ENCODE measurements at regions not wholly inside any gene's neighbourhood (a gene's known extent, or its start where the extent isn't known, plus 50 kb on each side); places are given as distances from the start of the nearest gene placed in this dataset.

GRCh38 chr6:8274226-8274625 is 161.1 kb downstream of the SLC35B3 start:
- Histone ChIP-seq H3K4me1 (ENCODE audit: control insufficient read depth, low read depth, low read length) (peaks cover 23% of the 10 kb centered on the region), H3K9me3 (ENCODE audit: control insufficient read depth, low read depth, low read length) (no peaks in the 10 kb centered on the region), H3K27me3 (ENCODE audit: control insufficient read depth, insufficient read depth, low read length) (no peaks in the 10 kb centered on the region), H3K4me3 (ENCODE audit: low read length) (no peak overlapping the region), H3K36me3 (ENCODE audit: control insufficient read depth, low read depth, low read length) (no peaks in the 10 kb centered on the region), H3K9ac (ENCODE audit: low read length) (no peak overlapping the region), H3K27ac (ENCODE audit: low read length) (no peak overlapping the region)

GRCh38 chr6:8269872-8270454 is 165.4 kb downstream of the SLC35B3 start:
- Histone ChIP-seq H3K27ac (ENCODE audit: low read length) (no peak overlapping the region), H3K36me3 (ENCODE audit: control insufficient read depth, low read depth, low read length) (no peaks in the 10 kb centered on the region), H3K9me3 (ENCODE audit: control insufficient read depth, low read depth, low read length) (no peaks in the 10 kb centered on the region)

GRCh38 chr6:8269094-8269493 is 166.3 kb downstream of the SLC35B3 start:
- Histone ChIP-seq H3K4me3 (ENCODE audit: low read length) (no peak overlapping the region), H3K36me3 (ENCODE audit: control insufficient read depth, low read depth, low read length) (no peaks in the 10 kb centered on the region), H3K9me3 (ENCODE audit: control insufficient read depth, low read depth, low read length) (no peaks in the 10 kb centered on the region), H3K9ac (ENCODE audit: low read length) (no peak overlapping the region), H3K4me1 (ENCODE audit: control insufficient read depth, low read depth, low read length) (peaks cover 9% of the 10 kb centered on the region), H3K27ac (ENCODE audit: low read length) (no peak overlapping the region), H3K27me3 (ENCODE audit: control insufficient read depth, insufficient read depth, low read length) (no peaks in the 10 kb centered on the region)

More at GRCh38 chr6:8269872-8270454, 165.4 kb downstream of the SLC35B3 start:
- peaks cover 9% of the 10 kb centered on the region for H3K4me1 ChIP-seq (ENCODE audit: control insufficient read depth, low read depth, low read length)
- H3K27me3 ChIP-seq (ENCODE audit: control insufficient read depth, insufficient read depth, low read length): no peaks in the 10 kb centered on the region
- H3K9ac ChIP-seq (ENCODE audit: low read length): no peak overlapping the region
- no peak overlapping the region for H3K4me3 ChIP-seq (ENCODE audit: low read length)

- Histone ChIP-seq H3K27me3 (ENCODE audit: control insufficient read depth, insufficient read depth, low read length) (no peaks in the 10 kb centered on the region), H3K4me1 (ENCODE audit: control insufficient read depth, low read depth, low read length) (peaks cover 4% of the 10 kb centered on the region), H3K4me3 (ENCODE audit: low read length) (no peak overlapping the region), H3K27ac (ENCODE audit: low read length) (no peak overlapping the region), H3K9ac (ENCODE audit: low read length) (no peak overlapping the region), H3K9me3 (ENCODE audit: control insufficient read depth, low read depth, low read length) (no peaks in the 10 kb centered on the region), H3K36me3 (ENCODE audit: control insufficient read depth, low read depth, low read length) (no peaks in the 10 kb centered on the region)
These were observed 166.3 kb upstream of the EEF1E1 start for GRCh38 chr6:8268606-8269005.

GRCh38 chr6:8268156-8268555 is 165.8 kb upstream of the EEF1E1 start:
- H3K9ac ChIP-seq (ENCODE audit: low read length): no peak overlapping the region
- no peak overlapping the region for H3K27ac ChIP-seq (ENCODE audit: low read length)
- H3K36me3 ChIP-seq (ENCODE audit: control insufficient read depth, low read depth, low read length): no peaks in the 10 kb centered on the region
- no peaks in the 10 kb centered on the region for H3K4me1 ChIP-seq (ENCODE audit: control insufficient read depth, low read depth, low read length)
- H3K4me3 ChIP-seq (ENCODE audit: low read length): no peak overlapping the region
- H3K9me3 ChIP-seq (ENCODE audit: control insufficient read depth, low read depth, low read length): no peaks in the 10 kb centered on the region
- H3K27me3 ChIP-seq (ENCODE audit: control insufficient read depth, insufficient read depth, low read length): no peaks in the 10 kb centered on the region

- no peaks in the 10 kb centered on the region for H3K4me1 ChIP-seq (ENCODE audit: control insufficient read depth, low read depth, low read length)
- no peaks in the 10 kb centered on the region for H3K9me3 ChIP-seq (ENCODE audit: control insufficient read depth, low read depth, low read length)
- no peak overlapping the region for H3K27ac ChIP-seq (ENCODE audit: low read length)
- H3K27me3 ChIP-seq (ENCODE audit: control insufficient read depth, insufficient read depth, low read length): no peaks in the 10 kb centered on the region
- no peak overlapping the region for H3K4me3 ChIP-seq (ENCODE audit: low read length)
- H3K9ac ChIP-seq (ENCODE audit: low read length): no peak overlapping the region
- no peaks in the 10 kb centered on the region for H3K36me3 ChIP-seq (ENCODE audit: control insufficient read depth, low read depth, low read length)
These were observed 158.3 kb upstream of the EEF1E1 start for GRCh38 chr6:8260610-8261009.

GRCh38 chr6:8246403-8246802 is 144.1 kb upstream of the EEF1E1 start:
- H3K4me1 ChIP-seq (ENCODE audit: control insufficient read depth, low read depth, low read length): peaks cover 1% of the 10 kb centered on the region
- no peaks in the 10 kb centered on the region for H3K36me3 ChIP-seq (ENCODE audit: control insufficient read depth, low read depth, low read length)
- no peaks in the 10 kb centered on the region for H3K27me3 ChIP-seq (ENCODE audit: control insufficient read depth, insufficient read depth, low read length)
- H3K9ac ChIP-seq (ENCODE audit: low read length): no peak overlapping the region
- no peak overlapping the region for H3K4me3 ChIP-seq (ENCODE audit: low read length)
- no peaks in the 10 kb centered on the region for H3K9me3 ChIP-seq (ENCODE audit: control insufficient read depth, low read depth, low read length)
- H3K27ac ChIP-seq (ENCODE audit: low read length): no peak overlapping the region

- H3K36me3 ChIP-seq (ENCODE audit: control insufficient read depth, low read depth, low read length): no peaks in the 10 kb centered on the region
- H3K9ac ChIP-seq (ENCODE audit: low read length): no peak overlapping the region
- no peak overlapping the region for H3K27ac ChIP-seq (ENCODE audit: low read length)
- no peaks in the 10 kb centered on the region for H3K9me3 ChIP-seq (ENCODE audit: control insufficient read depth, low read depth, low read length)
- H3K4me3 ChIP-seq (ENCODE audit: low read length): no peak overlapping the region
- H3K27me3 ChIP-seq (ENCODE audit: control insufficient read depth, insufficient read depth, low read length): no peaks in the 10 kb centered on the region
- H3K4me1 ChIP-seq (ENCODE audit: control insufficient read depth, low read depth, low read length): peaks cover 6% of the 10 kb centered on the region
These were observed 143.4 kb upstream of the EEF1E1 start for GRCh38 chr6:8245726-8246125.

- Histone ChIP-seq H3K27me3 (ENCODE audit: control insufficient read depth, insufficient read depth, low read length) (no peaks in the 10 kb centered on the region), H3K9ac (ENCODE audit: low read length) (no peak overlapping the region), H3K9me3 (ENCODE audit: control insufficient read depth, low read depth, low read length) (no peaks in the 10 kb centered on the region), H3K4me3 (ENCODE audit: low read length) (no peak overlapping the region), H3K4me1 (ENCODE audit: control insufficient read depth, low read depth, low read length) (peaks cover 6% of the 10 kb centered on the region), H3K27ac (ENCODE audit: low read length) (no peak overlapping the region), H3K36me3 (ENCODE audit: control insufficient read depth, low read depth, low read length) (no peaks in the 10 kb centered on the region)
These were observed 141.1 kb upstream of the EEF1E1 start for GRCh38 chr6:8243475-8243874.

GRCh38 chr6:8242885-8243284 is 140.5 kb upstream of the EEF1E1 start:
- no peaks in the 10 kb centered on the region for H3K9me3 ChIP-seq (ENCODE audit: control insufficient read depth, low read depth, low read length)
- no peak overlapping the region for H3K27ac ChIP-seq (ENCODE audit: low read length)
- peaks cover 6% of the 10 kb centered on the region for H3K4me1 ChIP-seq (ENCODE audit: control insufficient read depth, low read depth, low read length)
- no peaks in the 10 kb centered on the region for H3K36me3 ChIP-seq (ENCODE audit: control insufficient read depth, low read depth, low read length)
- no peak overlapping the region for H3K4me3 ChIP-seq (ENCODE audit: low read length)
- no peak overlapping the region for H3K9ac ChIP-seq (ENCODE audit: low read length)
- H3K27me3 ChIP-seq (ENCODE audit: control insufficient read depth, insufficient read depth, low read length): no peaks in the 10 kb centered on the region

GRCh38 chr6:8240301-8240700 is 138.0 kb upstream of the EEF1E1 start:
- H3K9me3 ChIP-seq (ENCODE audit: control insufficient read depth, low read depth, low read length): no peaks in the 10 kb centered on the region
- no peaks in the 10 kb centered on the region for H3K27me3 ChIP-seq (ENCODE audit: control insufficient read depth, insufficient read depth, low read length)
- H3K4me3 ChIP-seq (ENCODE audit: low read length): no peak overlapping the region
- H3K9ac ChIP-seq (ENCODE audit: low read length): no peak overlapping the region
- peaks cover 6% of the 10 kb centered on the region for H3K4me1 ChIP-seq (ENCODE audit: control insufficient read depth, low read depth, low read length)
- no peak overlapping the region for H3K27ac ChIP-seq (ENCODE audit: low read length)
- no peaks in the 10 kb centered on the region for H3K36me3 ChIP-seq (ENCODE audit: control insufficient read depth, low read depth, low read length)

- Histone ChIP-seq H3K36me3 (ENCODE audit: control insufficient read depth, low read depth, low read length) (no peaks in the 10 kb centered on the region), H3K4me1 (ENCODE audit: control insufficient read depth, low read depth, low read length) (peaks cover 6% of the 10 kb centered on the region), H3K9me3 (ENCODE audit: control insufficient read depth, low read depth, low read length) (no peaks in the 10 kb centered on the region), H3K9ac (ENCODE audit: low read length) (no peak overlapping the region), H3K27me3 (ENCODE audit: control insufficient read depth, insufficient read depth, low read length) (no peaks in the 10 kb centered on the region), H3K4me3 (ENCODE audit: low read length) (no peak overlapping the region), H3K27ac (ENCODE audit: low read length) (no peak overlapping the region)
These were observed 136.7 kb upstream of the EEF1E1 start for GRCh38 chr6:8238773-8239683.

Data from iPS-18a (cell line).